Keratinocyte (primary cell): ENCODE measurements at regions not wholly inside any gene's neighbourhood (a gene's known extent, or its start where the extent isn't known, plus 50 kb on each side); places are given as distances from the start of the nearest gene placed in this dataset.

Experiments used
- DNase-seq: peaks from one replicate; pipeline ENCODE4 v3.0.0-alpha.2; 2011; ENCODE audit warnings: low read depth, missing footprints, low spot score
- FAIRE-seq: peaks from 2 replicates; lab custom pipeline; 2011; peaks lifted over from hg19 to GRCh38; lab: Jason Lieb, UNC
- H2AFZ ChIP-seq: 2 replicates; pipeline ENCODE4 v1.6.0; 2012; ENCODE audit warnings: low read length, control low read depth, inconsistent platforms; ENCODE audit not compliant: control insufficient read depth
- H3K27ac ChIP-seq: 2 replicates; pipeline ENCODE4 v1.5.1; 2011; ENCODE audit warnings: low read length; ENCODE audit not compliant: control insufficient read depth, insufficient read depth
- H3K27me3 ChIP-seq: 3 replicates; pipeline ENCODE4 v1.6.0; 2011; ENCODE audit warnings: low read length; ENCODE audit not compliant: control insufficient read depth, insufficient read depth; ENCODE audit errors: extremely low read depth
- H3K36me3 ChIP-seq, 2 experiments: 2 replicates in 1 of 2; 3 replicates in 1 of 2; pipeline ENCODE4 v1.5.1; 2011; ENCODE audit warnings: low read length in 2 of 2, mild to moderate bottlenecking in 1 of 2; ENCODE audit not compliant: control insufficient read depth in 2 of 2, insufficient read depth in 2 of 2; ENCODE audit errors: extremely low read depth in 1 of 2
- H3K4me1 ChIP-seq: 3 replicates; pipeline ENCODE4 v1.5.1; 2011; ENCODE audit warnings: low read length; ENCODE audit not compliant: control insufficient read depth, insufficient read depth; ENCODE audit errors: extremely low read depth
- H3K4me2 ChIP-seq: 3 replicates; pipeline ENCODE4 v1.6.0; 2011; ENCODE audit warnings: low read depth, low read length; ENCODE audit not compliant: control insufficient read depth, insufficient read depth; ENCODE audit errors: extremely low read depth
- H3K4me3 ChIP-seq, 3 experiments: fragments of 200-600 bp in 1 of 3; sonication (generic) in 1 of 3; 2 replicates in 2 of 3; 3 replicates in 1 of 3; pipeline ENCODE4 v1.5.1; 2011 to 2016; ENCODE audit warnings: low read length in 3 of 3, mild to moderate bottlenecking in 3 of 3, control low read depth in 2 of 3, inconsistent platforms in 1 of 3, low read depth in 1 of 3, mixed read lengths in 1 of 3, mixed run types in 1 of 3, moderate library complexity in 1 of 3; ENCODE audit not compliant: control insufficient read depth in 2 of 3, insufficient read depth in 2 of 3; ENCODE audit errors: extremely low read depth in 1 of 3
- H3K79me2 ChIP-seq: 2 replicates; pipeline ENCODE4 v1.6.0; 2012; ENCODE audit warnings: low read length; ENCODE audit not compliant: control insufficient read depth, insufficient read depth
- H3K9ac ChIP-seq: 3 replicates; pipeline ENCODE4 v1.6.0; 2011; ENCODE audit warnings: low read length; ENCODE audit not compliant: control insufficient read depth, insufficient read depth; ENCODE audit errors: extremely low read depth
- H3K9me1 ChIP-seq: 3 replicates; pipeline ENCODE4 v1.6.0; 2011; ENCODE audit warnings: low read length; ENCODE audit not compliant: control insufficient read depth, insufficient read depth; ENCODE audit errors: extremely low read depth
- H3K9me3 ChIP-seq: 2 replicates; pipeline ENCODE4 v1.5.1; 2012; ENCODE audit warnings: low read depth, low read length; ENCODE audit not compliant: control insufficient read depth
- H4K20me1 ChIP-seq: 3 replicates; pipeline ENCODE4 v1.6.0; 2011; ENCODE audit warnings: low read length; ENCODE audit not compliant: control insufficient read depth, insufficient read depth; ENCODE audit errors: extremely low read depth
- EZH2 ChIP-seq: IDR thresholded peaks from one replicate; pipeline ENCODE4 v1.6.1; 2012; ENCODE audit warnings: inconsistent platforms, mild to moderate bottlenecking, low read length, moderate library complexity
- dilution Hi-C: fragments of 300-500 bp; cut with MboI; formaldehyde crosslinking; loops from one replicate; pipeline ENCODE4 v1.7.0; 2020; ENCODE audit warnings: low sequenced_read_pairs; ENCODE audit not compliant: extremely low pct_ligation_motif_present
- TF ChIP-seq, protein P1 (sequence below), 3 experiments: IDR thresholded peaks in 1 of 3; conservative IDR thresholded peaks in 1 of 3; optimal IDR thresholded peaks in 1 of 3; 2 replicates in 2 of 3; 3 replicates in 1 of 3; pipeline versions ENCODE3 to v1.5.1; 2011; ENCODE audit warnings: low read length in 3 of 3, mild to moderate bottlenecking in 3 of 3, moderate library complexity in 2 of 3, control low read depth in 1 of 3, inconsistent platforms in 1 of 3; ENCODE audit not compliant: insufficient read depth in 2 of 3; ENCODE audit errors: extremely low read depth in 1 of 3

- Histone ChIP-seq H3K4me3 (no peak overlapping the region), H3K27me3 (no peaks in the 10 kb centered on the region), H3K27ac (no peak overlapping the region), H3K9ac (no peak overlapping the region), H3K36me3 (no peaks in the 10 kb centered on the region), H2AFZ (no peak overlapping the region), H3K9me3 (no peaks in the 10 kb centered on the region), H3K79me2 (no peaks in the 10 kb centered on the region), H3K4me1 (peaks cover under 1% of the 10 kb centered on the region), H3K9me1 (no peaks in the 10 kb centered on the region), H3K4me2 (no peak overlapping the region), H4K20me1 (no peaks in the 10 kb centered on the region)
- TF ChIP-seq, protein P1, sequence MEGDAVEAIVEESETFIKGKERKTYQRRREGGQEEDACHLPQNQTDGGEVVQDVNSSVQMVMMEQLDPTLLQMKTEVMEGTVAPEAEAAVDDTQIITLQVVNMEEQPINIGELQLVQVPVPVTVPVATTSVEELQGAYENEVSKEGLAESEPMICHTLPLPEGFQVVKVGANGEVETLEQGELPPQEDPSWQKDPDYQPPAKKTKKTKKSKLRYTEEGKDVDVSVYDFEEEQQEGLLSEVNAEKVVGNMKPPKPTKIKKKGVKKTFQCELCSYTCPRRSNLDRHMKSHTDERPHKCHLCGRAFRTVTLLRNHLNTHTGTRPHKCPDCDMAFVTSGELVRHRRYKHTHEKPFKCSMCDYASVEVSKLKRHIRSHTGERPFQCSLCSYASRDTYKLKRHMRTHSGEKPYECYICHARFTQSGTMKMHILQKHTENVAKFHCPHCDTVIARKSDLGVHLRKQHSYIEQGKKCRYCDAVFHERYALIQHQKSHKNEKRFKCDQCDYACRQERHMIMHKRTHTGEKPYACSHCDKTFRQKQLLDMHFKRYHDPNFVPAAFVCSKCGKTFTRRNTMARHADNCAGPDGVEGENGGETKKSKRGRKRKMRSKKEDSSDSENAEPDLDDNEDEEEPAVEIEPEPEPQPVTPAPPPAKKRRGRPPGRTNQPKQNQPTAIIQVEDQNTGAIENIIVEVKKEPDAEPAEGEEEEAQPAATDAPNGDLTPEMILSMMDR (optimal IDR thresholded peaks at IDR 0.05 in 1 of 3, IDR thresholded peaks at IDR 0.05 in 1 of 3, conservative IDR thresholded peaks at IDR 0.05 in 1 of 3; ENCODE audit: extremely low read depth in 1 of 3, insufficient read depth in 2 of 3, low read length in 3 of 3) = no peak
- no peak for TF ChIP-seq EZH2
- dilution Hi-C loops = no loop called here
- DNase-seq (no peak), FAIRE-seq (no peak)
These were observed 315.7 kb downstream of the FOXL1 start for GRCh38 chr16:86894029-86894567.

DNA sequence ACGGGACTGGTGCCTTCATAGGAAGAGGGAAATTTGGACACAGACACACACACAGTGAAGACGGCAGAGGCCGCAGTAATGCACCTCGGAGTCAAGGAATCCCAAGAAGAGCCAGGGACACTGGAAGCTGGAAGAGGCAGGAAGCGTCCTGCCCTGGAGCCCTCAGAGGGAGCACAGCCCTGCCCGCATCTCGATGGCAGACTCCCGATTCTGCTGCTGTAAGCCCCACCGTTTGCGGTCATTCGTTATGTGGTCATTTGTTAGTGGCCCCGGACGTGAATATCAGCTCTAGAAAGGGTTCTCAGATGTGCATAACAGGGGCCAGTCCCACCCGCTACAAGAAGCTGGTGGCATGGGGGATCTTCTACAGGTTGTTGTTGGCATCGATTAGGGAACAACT lies 316.6 kb downstream of the FOXL1 start:
- H3K4me3 ChIP-seq = no peak overlapping the region
- no peak overlapping the region for H3K27ac ChIP-seq
- no peaks in the 10 kb centered on the region for H3K36me3 ChIP-seq
- H3K27me3 ChIP-seq = no peaks in the 10 kb centered on the region
- no peaks in the 10 kb centered on the region for H3K9me3 ChIP-seq
- H3K9ac ChIP-seq = no peak overlapping the region
- H4K20me1 ChIP-seq = no peaks in the 10 kb centered on the region
- no peak overlapping the region for H2AFZ ChIP-seq
- no peaks in the 10 kb centered on the region for H3K79me2 ChIP-seq
- DNase-seq (no peak), FAIRE-seq (no peak)
- dilution Hi-C loops = no loop called here
- TF ChIP-seq, protein P1 (optimal IDR thresholded peaks at IDR 0.05 in 1 of 3, IDR thresholded peaks at IDR 0.05 in 1 of 3, conservative IDR thresholded peaks at IDR 0.05 in 1 of 3; ENCODE audit: extremely low read depth in 1 of 3, insufficient read depth in 2 of 3, low read length in 3 of 3) = no peak
- TF ChIP-seq EZH2 = no peak
- H3K9me1 ChIP-seq = no peaks in the 10 kb centered on the region
- no peak overlapping the region for H3K4me2 ChIP-seq
- H3K4me1 ChIP-seq = peaks cover 4% of the 10 kb centered on the region
